ENCODE measurements at regions not wholly inside any gene's neighbourhood (a gene's known extent, or its start where the extent isn't known, plus 50 kb on each side); places are given as distances from the start of the nearest gene placed in this dataset.

DNA sequence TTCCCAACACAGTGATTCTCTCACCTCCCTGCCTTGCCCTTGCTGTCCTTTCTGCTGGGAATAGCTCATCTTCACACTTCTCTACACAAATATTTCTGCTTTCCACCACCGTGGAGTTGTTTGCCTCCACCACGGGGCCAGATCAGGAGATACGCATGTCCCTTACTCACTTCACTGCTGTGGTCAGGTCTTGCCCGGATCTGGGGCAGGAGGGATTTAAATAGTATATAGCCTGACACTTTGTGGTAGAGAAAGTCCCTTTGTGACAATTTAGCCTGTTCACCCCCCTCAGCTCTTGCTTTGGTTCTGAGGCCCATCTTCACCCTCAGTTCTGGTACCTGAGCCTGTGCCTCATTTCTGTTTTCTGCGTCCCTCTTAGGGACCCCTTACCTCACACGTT lies 92.6 kb upstream of the PREP start:
- TF ChIP-seq, protein P1, sequence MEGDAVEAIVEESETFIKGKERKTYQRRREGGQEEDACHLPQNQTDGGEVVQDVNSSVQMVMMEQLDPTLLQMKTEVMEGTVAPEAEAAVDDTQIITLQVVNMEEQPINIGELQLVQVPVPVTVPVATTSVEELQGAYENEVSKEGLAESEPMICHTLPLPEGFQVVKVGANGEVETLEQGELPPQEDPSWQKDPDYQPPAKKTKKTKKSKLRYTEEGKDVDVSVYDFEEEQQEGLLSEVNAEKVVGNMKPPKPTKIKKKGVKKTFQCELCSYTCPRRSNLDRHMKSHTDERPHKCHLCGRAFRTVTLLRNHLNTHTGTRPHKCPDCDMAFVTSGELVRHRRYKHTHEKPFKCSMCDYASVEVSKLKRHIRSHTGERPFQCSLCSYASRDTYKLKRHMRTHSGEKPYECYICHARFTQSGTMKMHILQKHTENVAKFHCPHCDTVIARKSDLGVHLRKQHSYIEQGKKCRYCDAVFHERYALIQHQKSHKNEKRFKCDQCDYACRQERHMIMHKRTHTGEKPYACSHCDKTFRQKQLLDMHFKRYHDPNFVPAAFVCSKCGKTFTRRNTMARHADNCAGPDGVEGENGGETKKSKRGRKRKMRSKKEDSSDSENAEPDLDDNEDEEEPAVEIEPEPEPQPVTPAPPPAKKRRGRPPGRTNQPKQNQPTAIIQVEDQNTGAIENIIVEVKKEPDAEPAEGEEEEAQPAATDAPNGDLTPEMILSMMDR (conservative IDR thresholded peaks at IDR 0.05) = no peak
- no peak for TF ChIP-seq EZH2 (IDR thresholded peaks at IDR 0.05; ENCODE audit: low read depth)

Data from PC-9 (cell line).